Myocyte (in vitro differentiated cells): ENCODE measurements at regions not wholly inside any gene's neighbourhood (a gene's known extent, or its start where the extent isn't known, plus 50 kb on each side); places are given as distances from the start of the nearest gene placed in this dataset.

Experiments
- DNase-seq: peaks from one replicate; pipeline ENCODE4 v3.0.0-alpha.2; 2012; ENCODE audit warnings: low read depth

DNA sequence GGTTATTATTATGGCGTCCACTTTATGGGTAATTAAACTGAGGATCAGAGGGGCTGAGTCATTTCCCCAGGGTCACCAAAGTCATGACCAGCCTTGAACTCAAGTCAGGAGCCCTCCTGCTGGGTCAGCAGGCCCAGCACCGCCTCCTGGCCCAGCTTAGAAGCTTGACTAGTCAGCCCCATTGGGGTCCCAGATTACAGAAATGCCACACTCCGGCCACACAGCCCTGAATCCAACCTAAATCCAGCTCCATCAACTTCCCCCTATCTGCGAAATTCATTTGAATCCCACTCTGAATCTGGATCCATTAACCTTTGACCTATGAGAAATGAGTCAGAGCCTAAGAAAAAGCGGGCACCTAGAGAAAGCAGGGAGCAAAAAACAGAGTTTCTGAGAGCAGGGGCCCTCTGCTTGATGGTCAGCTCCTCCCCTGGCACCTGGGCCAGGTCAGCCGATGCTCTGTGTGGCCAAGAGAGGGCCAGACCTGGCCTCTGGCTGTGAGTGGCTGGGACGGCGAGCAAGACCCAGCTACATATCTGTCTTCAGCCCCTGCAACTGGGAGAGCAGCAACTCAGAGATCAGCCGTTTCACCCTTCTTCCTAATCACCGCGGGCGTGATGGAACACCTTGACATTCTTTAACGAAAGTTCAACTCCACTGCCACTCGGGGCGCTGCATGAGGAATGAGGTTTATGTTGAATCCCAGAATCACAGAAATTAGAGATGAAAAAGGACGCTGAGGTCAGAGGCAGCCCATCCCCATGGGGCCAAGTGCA is 196.1 kb downstream of the TRIM29 start:
- DNase-seq: no peak

DNA sequence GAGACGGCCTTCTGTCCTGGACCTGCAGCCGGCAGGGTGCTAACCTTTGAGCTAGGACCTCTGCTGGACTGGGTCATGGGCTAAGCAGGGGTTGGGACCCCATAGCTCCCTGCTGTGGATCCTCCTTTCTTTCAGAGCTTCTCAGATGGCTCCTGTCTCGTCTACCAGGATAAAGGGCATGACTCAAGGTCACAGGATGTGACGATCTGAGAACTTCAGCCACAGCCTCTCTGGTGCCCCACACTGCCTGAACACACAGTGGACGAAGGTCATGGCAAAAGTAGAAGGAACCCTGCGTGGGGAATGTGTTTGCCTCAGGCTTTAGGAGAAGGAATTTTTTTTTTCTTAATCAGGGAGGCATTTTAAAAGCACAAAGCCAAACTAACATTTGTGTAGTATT is 196.7 kb downstream of the TRIM29 start:
- DNase-seq: no peak

- DNase-seq: no peak
Measured at GRCh38 chr11:119940401-119940976, 197.4 kb downstream of the TRIM29 start.

- no peak for DNase-seq
Measured at GRCh38 chr11:119937412-119937811, 200.5 kb downstream of the TRIM29 start.

- peak; percentile 17 for DNase-seq
Measured at GRCh38 chr11:119936426-119936825, 201.5 kb downstream of the TRIM29 start.

DNA sequence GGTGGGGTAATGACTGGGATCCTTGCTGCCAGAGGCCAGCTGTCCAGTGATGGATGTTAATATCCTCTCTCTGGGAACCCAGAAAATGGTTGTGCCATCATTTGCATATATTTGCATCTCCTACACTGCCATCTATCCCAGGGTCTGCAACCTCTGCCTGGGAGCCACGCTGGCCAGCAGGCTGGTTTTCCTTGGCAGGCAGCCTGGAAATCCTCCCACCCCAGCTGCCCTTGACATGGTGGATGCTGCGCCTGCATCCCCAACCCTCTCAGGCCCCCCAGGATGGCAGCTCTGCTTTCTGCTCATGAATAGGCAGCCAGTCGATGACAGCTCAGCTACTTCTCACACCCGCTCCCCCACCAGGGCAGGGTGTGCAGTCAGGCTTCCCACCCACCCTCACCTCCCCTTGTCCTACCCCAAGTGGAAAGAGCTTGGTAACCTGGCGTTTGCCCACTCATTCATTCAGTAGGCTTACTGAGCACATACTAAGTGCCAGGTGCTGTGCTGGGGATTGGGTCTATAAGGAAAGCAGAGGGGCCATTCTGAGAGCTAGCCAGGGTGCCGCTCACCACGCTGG is 202.5 kb downstream of the TRIM29 start:
- no peak for DNase-seq

DNA sequence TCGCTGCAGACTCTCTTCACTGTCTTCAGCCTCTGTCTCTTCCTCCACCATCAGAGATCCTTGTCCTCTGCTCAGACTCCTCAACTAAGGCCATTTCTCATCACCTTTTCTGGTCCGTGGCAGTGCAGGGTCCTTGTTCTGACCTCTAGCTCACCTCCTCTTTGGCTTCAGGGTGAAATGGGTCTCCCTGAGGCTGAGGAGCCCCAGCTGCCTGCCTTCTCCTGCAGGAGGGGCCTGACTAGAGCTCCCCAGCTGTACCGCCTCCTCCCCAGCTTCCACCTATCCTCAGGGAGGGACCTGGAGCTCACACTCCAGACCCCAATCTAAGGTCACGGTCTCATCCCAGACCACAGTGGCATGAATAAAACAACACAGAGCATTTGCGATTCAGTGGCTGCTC is 203.0 kb downstream of the TRIM29 start:
- DNase-seq: no peak

DNA sequence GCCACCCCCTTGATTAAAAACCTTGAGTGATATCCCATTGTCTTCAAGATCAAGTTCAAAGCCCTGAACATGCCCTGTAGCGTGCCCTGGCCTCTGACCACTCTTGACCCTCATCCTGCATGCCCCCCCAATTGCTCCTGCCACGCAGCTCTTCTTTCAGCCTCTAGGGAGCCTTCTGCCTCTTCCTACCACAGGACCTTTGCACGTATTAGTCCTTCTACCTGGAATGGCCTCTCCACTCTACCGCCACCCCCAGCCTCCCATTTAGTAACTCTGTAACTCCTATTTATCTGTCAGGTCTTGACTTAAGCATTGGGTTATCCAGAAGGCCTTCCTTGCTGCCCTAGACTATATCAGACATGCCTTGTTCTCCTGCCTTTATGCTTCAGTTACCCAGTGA is 203.6 kb downstream of the TRIM29 start:
- DNase-seq: no peak

DNA sequence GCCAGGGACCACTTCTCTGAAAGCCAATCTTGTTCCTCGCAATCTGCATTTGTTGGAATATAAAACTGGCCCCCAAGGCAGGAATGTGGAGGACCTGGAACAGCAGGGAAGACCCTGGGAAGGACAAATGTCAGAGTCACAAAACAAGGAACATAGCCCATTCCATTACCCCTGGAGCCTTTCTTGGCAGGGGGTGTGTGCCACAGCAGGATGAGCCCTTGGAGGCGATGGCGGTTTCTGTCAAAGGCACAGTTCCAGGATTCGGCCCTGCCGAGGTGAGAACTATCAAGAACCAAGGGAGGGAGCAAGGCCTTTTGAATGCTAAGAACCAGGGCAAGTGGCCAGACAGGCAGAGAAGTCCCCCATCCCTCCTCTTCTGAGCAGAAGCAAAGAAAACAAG is 204.3 kb downstream of the TRIM29 start:
- no peak for DNase-seq

DNA sequence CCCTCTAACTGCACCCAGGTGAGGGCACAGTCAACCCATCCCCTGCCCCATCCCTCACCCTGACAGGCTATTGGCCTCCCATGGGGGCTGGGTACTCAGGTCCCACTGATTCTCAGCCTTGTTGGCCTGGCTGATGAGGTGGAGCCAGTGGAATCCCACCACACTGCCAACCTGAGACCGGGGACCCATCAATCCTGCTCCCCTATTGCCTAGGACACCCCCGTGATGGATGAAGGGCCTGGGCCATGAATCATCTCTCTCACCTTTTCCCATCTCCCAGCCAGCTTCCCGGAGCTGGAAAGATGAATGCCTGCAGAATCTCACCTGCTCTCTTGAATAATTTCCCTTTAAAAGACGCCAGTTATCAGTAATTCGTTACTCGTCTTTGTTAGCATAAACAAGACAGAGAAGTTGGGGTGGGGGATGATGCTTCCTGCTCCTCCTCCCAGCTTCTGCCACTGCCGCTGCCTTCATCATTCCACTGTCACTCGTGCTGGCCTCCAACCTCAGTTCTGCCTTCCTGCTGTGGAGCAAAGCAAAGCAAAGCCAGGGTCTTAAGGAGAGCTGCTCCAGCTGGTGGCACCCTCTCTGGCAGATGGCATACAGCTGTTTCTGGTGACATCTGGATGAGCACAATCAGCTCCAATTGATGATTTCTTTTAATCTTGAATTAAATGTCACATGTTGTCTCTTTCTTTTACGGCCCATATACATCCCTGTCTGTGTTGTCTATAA is 204.0 kb upstream of the NECTIN1 start:
- no peak for DNase-seq

DNA sequence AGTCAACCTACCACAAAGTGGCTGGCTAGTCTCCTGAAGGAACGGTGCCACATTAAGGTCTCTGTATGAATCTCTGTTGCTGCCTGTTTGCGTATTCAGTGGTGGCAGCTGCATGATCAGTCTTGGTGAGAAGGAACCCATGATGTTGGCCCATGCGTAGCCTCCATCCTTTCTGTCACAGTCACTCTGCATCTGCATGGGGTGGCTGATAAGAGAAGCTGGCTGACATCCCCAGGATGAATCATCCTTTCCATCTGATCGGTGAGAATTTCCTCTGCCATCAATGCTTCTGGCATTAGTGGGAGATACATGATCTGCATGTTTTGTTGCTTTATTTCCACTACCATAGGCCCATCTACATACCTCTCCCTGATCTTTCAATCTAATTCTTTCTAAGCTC is 199.0 kb upstream of the NECTIN1 start:
- no peak for DNase-seq

GRCh38 chr11:119924017-119924416 is 195.0 kb upstream of the NECTIN1 start:
- no peak for DNase-seq

DNA sequence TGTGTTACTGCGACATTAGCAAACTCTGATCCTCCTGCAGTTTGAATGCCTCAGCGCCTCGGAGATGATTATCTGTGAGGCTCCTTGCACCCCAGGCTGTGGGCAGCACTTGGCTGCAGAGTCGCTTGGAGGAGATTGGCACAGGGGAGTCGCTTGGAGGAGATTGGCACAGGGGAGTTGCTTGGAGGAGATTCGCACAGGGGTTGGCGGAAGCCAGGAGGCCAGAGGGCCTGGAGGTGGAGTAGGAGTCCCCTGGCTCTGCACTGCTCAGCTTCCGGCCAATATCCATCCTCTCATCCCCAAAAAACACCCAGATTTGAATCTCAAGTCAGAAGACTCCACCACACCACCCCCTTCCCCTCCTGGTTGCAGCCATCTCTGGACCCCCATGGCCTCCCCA is 192.6 kb upstream of the NECTIN1 start:
- no peak for DNase-seq

DNA sequence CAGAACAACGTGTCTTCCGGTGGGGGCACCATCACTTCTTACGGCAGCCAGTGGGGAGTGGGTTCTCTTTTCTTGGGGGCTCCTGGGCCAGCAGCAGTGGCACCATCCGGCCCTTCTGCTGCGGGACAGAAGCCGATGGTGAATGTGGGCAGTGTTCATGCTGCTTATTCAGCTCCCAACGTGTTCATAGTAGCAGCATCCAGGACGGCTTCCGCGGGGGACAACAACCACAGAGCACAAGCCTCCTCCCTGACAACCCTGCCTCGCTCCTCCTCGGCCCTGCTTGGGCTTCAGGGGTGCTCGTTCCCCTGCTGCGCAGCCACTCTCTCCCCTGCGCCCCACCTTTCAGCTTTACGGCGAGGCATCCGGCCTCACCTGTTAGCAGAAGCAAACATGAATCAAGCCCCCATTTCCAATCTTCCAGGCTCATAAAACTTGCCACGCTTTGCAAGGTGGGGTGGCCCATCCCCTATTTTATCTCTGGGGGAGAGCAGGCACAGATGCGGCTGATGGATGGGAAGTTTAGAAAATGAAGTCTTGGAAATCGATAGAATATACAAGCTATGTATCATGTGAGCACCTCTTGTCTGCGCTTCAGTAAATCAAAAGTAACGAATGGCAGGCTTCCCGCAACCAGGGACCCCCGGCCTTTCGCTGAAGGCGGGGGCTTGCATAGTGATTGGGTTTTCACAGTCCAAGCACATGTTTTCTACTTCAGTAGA is 191.8 kb upstream of the NECTIN1 start:
- DNase-seq: no peak

DNA sequence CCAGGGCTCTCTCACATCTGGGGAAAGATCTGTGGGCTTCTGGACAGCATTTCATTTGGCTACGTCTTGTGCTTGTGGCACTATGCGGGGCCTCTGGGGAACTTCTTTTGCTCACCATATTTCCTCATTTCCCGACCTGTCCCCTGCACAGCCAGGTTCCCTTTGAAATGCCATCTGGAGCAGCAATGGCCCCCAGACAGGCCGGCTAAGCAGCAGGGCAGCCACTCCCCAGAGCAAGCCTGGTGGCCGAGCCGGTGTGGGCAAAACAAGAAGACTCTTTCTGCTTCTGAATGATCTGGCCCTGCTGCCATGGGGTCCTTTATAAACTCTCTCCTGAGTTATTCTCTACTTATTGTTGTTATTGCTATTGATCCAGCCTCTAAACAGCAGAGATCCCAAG is 190.7 kb upstream of the NECTIN1 start:
- DNase-seq: no peak

GRCh38 chr11:119918347-119918746 is 189.3 kb upstream of the NECTIN1 start:
- DNase-seq: no peak

- DNase-seq: no peak
Measured at GRCh38 chr11:119916568-119916967, 187.6 kb upstream of the NECTIN1 start.

DNA sequence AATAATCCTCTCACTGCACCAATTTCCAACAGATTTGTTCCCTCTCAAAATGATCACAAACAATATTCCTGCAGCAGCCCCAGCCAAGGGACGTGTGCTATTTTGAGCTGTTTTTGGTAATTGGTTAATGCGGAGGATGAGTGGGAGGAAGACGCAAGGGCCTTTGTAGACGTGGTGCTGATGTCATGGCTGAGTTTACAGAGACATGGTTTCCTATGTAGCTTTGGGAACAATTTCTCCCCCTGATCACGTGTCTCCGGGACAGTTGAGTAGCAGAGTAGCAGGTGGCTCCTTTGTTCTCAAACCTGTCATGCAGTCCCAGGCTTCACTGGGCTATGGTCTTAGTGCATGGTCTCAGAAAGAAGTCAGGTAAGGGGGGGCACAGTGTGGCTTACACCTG is 183.2 kb upstream of the NECTIN1 start:
- no peak for DNase-seq

DNA sequence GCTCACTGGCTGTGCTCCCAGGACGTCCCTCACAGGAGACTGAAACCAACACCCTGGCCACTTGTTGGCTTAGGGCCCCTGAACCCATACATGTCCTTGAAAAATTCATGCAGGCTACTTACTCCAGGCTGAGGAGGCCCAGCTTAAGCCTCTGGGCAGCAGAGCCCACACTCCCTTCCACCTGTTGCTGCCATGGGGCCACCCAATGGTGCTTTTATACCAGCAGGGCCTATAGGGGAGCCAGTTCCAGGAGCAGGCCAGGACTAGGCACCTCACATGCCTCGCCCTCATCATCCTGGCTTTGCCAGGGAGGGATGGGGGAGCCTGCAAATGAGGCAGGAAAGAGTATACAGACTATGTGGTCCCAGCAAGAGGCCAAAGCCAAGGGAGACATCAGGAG is 181.7 kb upstream of the NECTIN1 start:
- DNase-seq: no peak

DNA sequence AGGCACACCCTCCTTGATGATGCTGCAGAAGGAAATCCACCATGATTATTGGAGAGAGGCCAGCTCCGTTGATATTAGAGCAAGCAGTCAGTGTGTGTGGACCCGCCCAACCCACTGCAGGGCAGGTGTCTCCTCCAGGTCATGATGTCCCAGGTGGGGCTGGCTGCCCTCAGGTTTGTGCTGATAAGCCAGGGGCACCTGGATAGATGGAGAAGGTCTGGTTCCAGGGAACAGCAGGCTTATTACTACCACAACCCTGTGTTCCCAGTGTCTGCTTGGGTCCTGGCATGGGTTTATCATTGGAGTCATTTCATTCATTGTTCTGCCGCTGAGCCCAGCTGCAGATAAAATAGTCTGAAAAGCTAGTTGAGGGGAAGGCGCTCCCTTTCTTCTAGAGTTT is 181.1 kb upstream of the NECTIN1 start:
- no peak for DNase-seq

DNA sequence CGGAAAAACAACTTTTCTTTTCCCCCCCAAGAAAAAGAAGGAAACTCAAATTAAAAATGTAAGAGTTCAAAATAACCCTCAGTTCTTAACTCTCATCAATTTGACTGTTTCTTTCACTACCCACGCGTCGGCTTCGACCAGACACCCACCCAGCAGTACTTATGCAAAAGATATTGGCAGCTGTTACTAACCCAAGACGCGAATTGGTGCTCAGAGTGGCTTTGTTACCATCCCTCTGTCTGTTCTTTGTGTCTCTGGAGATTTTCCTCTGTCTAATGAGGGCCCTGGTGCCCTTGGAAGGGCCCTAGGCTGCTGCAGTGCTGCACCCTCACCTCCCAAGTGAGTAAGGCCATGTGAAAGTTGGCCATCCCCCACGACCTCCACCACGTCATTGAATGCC is 180.5 kb upstream of the NECTIN1 start:
- no peak for DNase-seq

DNA sequence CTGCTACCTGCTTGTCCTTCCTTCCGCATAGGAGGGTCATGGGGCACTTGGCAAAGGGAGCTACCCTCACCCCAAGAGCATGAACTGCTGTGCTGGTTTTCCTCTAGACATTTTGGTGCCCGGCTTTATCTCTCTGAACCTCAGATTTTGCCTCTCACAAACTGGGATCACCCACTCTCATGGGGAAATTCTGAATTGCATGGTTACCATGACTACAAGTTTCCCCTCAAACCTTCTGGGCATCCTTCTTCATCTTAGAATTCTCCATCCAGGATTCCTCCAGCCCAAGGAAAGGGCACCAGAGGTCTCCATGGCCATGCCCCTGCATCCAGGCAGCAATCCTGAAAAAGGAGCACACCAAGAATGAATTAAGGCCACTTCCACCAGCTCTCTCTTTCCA is 180.1 kb upstream of the NECTIN1 start:
- no peak for DNase-seq
